GM18517 (cell line): ENCODE measurements at regions not wholly inside any gene's neighbourhood (a gene's known extent, or its start where the extent isn't known, plus 50 kb on each side); places are given as distances from the start of the nearest gene placed in this dataset.
"Not testable (repeated sequence)": the region's sequence is repeated elsewhere in the genome, so short reads cannot be mapped to it uniquely, and the experiment has no call there.

Experiments used
- ATAC-seq: cut with Tn5 transposase; IDR thresholded peaks from one replicate; pipeline ENCODE4 v1.9.1; 2021; ENCODE audit warnings: mild to moderate bottlenecking, moderate library complexity; ENCODE audit not compliant: unreplicated experiment

GRCh38 chr3:27630885-27631284 is 91.2 kb downstream of the EOMES start:
- no peak for ATAC-seq

GRCh38 chr3:27629366-27629765 is 92.8 kb downstream of the EOMES start:
- no peak for ATAC-seq

- no peak for ATAC-seq
Observed at GRCh38 chr3:27628026-27628750, 93.9 kb downstream of the EOMES start.

- no peak for ATAC-seq
Observed at GRCh38 chr3:27626596-27627118, 95.5 kb downstream of the EOMES start.

- no peak for ATAC-seq
Observed at GRCh38 chr3:27625864-27626263, 96.3 kb downstream of the EOMES start.

- ATAC-seq = no peak
Observed at GRCh38 chr3:27623085-27623753, 98.9 kb downstream of the EOMES start.

GRCh38 chr3:27617552-27617951 is 104.6 kb downstream of the EOMES start:
- no peak for ATAC-seq

- no peak for ATAC-seq
Observed at GRCh38 chr3:27616031-27616430, 106.1 kb downstream of the EOMES start.

- ATAC-seq = no peak
Observed at GRCh38 chr3:27615555-27615954, 106.6 kb downstream of the EOMES start.

GRCh38 chr3:27614592-27614991 is 107.5 kb downstream of the EOMES start:
- ATAC-seq = no peak

GRCh38 chr3:27613846-27614500 is 108.2 kb downstream of the EOMES start:
- no peak for ATAC-seq

- ATAC-seq = no peak
Observed at GRCh38 chr3:27610800-27611525, 111.2 kb downstream of the EOMES start.

GRCh38 chr3:27607370-27607769 is 114.8 kb downstream of the EOMES start:
- ATAC-seq = no peak

- no peak for ATAC-seq
Observed at GRCh38 chr3:27606537-27606936, 115.6 kb downstream of the EOMES start.

- not testable (repeated sequence) for ATAC-seq
Observed at GRCh38 chr3:27601311-27601710, 117.1 kb upstream of the SLC4A7 start.

- ATAC-seq = not testable (repeated sequence)
Observed at GRCh38 chr3:27599741-27600140, 115.6 kb upstream of the SLC4A7 start.

GRCh38 chr3:27596921-27597320 is 112.7 kb upstream of the SLC4A7 start:
- no peak for ATAC-seq

GRCh38 chr3:27596334-27596841 is 112.2 kb upstream of the SLC4A7 start:
- ATAC-seq = peak; percentile 66

- ATAC-seq = no peak
Observed at GRCh38 chr3:27594096-27594690, 110.0 kb upstream of the SLC4A7 start.

GRCh38 chr3:27593173-27593572 is 109.0 kb upstream of the SLC4A7 start:
- no peak for ATAC-seq
